ENCODE measurements at regions not wholly inside any gene's neighbourhood (a gene's known extent, or its start where the extent isn't known, plus 50 kb on each side); places are given as distances from the start of the nearest gene placed in this dataset.

DNA sequence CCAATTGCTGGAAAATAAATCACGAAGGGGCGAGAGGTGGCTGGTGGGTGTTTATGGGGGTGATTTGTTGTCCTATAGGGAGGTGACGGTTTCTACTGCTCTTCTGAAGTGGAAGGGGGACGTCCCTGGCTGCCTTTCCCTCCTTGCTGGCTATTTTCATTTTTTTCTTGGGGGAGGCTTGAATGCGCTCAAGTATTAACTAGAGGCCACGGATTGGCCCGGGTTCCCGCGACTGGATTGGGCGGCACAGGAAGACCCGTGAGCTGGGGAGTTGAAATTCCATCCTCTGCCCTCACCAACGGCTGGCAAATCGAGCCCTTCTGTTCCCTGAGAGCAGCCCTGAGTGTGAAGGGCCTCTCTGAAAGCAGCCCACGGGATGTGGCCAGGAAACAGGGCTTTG is 176.5 kb upstream of the SPRED2 start:
- Histone ChIP-seq H3K9me3 (ENCODE audit: control insufficient read depth, insufficient read depth, low read depth, low read length) (no peaks in the 10 kb centered on the region), H3K4me1 (ENCODE audit: control insufficient read depth, insufficient read depth, low read length) (0 out of 2 replicates have a peak, but pooled peaks cover 2% of the 10 kb centered on the region), H3K36me3 (ENCODE audit: control insufficient read depth in 2 of 2, insufficient read depth in 1 of 2, low read length in 2 of 2) (no peaks in the 10 kb centered on the region), H3K4me3 (ENCODE audit: low read depth, low read length) (no peak overlapping the region), H3K27ac (ENCODE audit: extremely low read depth, low read depth, low read length) (no peak overlapping the region)
- TF ChIP-seq GLIS2 (tag by site-specific recombination; IDR thresholded peaks at IDR 0.05) = no peak
- no peak for TF ChIP-seq ZNF629 (tag by site-specific recombination; IDR thresholded peaks at IDR 0.05)
- no peak for TF ChIP-seq ZNF776 (tag by site-specific recombination; IDR thresholded peaks at IDR 0.05; ENCODE audit: borderline replicate concordance)
- TF ChIP-seq, protein P1, sequence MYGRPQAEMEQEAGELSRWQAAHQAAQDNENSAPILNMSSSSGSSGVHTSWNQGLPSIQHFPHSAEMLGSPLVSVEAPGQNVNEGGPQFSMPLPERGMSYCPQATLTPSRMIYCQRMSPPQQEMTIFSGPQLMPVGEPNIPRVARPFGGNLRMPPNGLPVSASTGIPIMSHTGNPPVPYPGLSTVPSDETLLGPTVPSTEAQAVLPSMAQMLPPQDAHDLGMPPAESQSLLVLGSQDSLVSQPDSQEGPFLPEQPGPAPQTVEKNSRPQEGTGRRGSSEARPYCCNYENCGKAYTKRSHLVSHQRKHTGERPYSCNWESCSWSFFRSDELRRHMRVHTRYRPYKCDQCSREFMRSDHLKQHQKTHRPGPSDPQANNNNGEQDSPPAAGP (tag by site-specific recombination; IDR thresholded peaks at IDR 0.05) = no peak
- no peak for TF ChIP-seq ZNF266 (tag by site-specific recombination; IDR thresholded peaks at IDR 0.05; ENCODE audit: low read depth)
- no peak for TF ChIP-seq HOXC10 (CRISPR knock-in tag; IDR thresholded peaks at IDR 0.05)
- TF ChIP-seq BCL6B (tag by site-specific recombination; IDR thresholded peaks at IDR 0.05) = no peak
- TF ChIP-seq, protein P2, sequence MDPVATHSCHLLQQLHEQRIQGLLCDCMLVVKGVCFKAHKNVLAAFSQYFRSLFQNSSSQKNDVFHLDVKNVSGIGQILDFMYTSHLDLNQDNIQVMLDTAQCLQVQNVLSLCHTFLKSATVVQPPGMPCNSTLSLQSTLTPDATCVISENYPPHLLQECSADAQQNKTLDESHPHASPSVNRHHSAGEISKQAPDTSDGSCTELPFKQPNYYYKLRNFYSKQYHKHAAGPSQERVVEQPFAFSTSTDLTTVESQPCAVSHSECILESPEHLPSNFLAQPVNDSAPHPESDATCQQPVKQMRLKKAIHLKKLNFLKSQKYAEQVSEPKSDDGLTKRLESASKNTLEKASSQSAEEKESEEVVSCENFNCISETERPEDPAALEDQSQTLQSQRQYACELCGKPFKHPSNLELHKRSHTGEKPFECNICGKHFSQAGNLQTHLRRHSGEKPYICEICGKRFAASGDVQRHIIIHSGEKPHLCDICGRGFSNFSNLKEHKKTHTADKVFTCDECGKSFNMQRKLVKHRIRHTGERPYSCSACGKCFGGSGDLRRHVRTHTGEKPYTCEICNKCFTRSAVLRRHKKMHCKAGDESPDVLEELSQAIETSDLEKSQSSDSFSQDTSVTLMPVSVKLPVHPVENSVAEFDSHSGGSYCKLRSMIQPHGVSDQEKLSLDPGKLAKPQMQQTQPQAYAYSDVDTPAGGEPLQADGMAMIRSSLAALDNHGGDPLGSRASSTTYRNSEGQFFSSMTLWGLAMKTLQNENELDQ (tag by site-specific recombination; IDR thresholded peaks at IDR 0.05; ENCODE audit: low read depth) = no peak
- TF ChIP-seq ZNF423 (tag by site-specific recombination; IDR thresholded peaks at IDR 0.05) = no peak
- ChIA-PET POLR2A (no interaction called here), CTCF (no interaction called here)

DNA sequence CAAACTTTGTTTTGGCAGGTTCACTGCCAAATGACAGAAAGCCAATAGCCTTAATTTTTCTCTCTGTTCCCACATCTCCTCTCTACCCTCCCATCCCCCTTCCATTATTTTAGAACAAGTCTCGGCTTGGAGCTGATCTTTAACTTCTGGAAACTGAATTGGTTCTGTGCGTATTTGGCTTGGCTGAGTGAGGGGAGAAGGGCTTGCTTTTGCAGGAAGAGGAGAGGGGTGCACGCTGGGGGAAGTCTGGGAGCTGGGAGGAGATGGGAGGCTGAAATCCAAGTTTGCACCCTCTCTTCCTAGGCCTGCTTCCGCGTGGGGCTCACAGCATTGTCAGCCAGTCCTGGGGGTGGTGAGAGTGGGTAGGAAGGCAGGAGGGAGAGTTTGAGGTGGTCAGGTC is 176.1 kb upstream of the SPRED2 start:
- Histone ChIP-seq H3K4me1 (ENCODE audit: control insufficient read depth, insufficient read depth, low read length) (0 out of 2 replicates have a peak, but pooled peaks cover 2% of the 10 kb centered on the region), H3K27ac (ENCODE audit: extremely low read depth, low read depth, low read length) (no peak overlapping the region), H3K9me3 (ENCODE audit: control insufficient read depth, insufficient read depth, low read depth, low read length) (no peaks in the 10 kb centered on the region), H3K4me3 (ENCODE audit: low read depth, low read length) (no peak overlapping the region), H3K36me3 (ENCODE audit: control insufficient read depth in 2 of 2, insufficient read depth in 1 of 2, low read length in 2 of 2) (no peaks in the 10 kb centered on the region)
- 0 out of 2 replicates have a peak, but pooled peaks have one; percentile 13 for TF ChIP-seq ZFHX2 (tag by site-specific recombination; conservative IDR thresholded peaks at IDR 0.05)
- no peak for TF ChIP-seq ZNF514 (tag by site-specific recombination; IDR thresholded peaks at IDR 0.05)
- TF ChIP-seq ZNF24 (tag by site-specific recombination; IDR thresholded peaks at IDR 0.05) = no peak
- TF ChIP-seq ZNF654 (tag by site-specific recombination; IDR thresholded peaks at IDR 0.05; ENCODE audit: low read depth) = no peak
- TF ChIP-seq GFI1B (tag by site-specific recombination; IDR thresholded peaks at IDR 0.05) = no peak
- TF ChIP-seq ZNF658 (tag by site-specific recombination; IDR thresholded peaks at IDR 0.05) = no peak
- TF ChIP-seq, protein P3, sequence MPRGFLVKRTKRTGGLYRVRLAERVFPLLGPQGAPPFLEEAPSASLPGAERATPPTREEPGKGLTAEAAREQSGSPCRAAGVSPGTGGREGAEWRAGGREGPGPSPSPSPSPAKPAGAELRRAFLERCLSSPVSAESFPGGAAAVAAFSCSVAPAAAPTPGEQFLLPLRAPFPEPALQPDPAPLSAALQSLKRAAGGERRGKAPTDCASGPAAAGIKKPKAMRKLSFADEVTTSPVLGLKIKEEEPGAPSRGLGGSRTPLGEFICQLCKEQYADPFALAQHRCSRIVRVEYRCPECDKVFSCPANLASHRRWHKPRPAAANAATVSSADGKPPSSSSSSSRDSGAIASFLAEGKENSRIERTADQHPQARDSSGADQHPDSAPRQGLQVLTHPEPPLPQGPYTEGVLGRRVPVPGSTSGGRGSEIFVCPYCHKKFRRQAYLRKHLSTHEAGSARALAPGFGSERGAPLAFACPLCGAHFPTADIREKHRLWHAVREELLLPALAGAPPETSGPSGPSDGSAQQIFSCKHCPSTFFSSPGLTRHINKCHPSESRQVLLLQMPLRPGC (tag by site-specific recombination; IDR thresholded peaks at IDR 0.05) = no peak
- TF ChIP-seq ZNF211 (tag by site-specific recombination; IDR thresholded peaks at IDR 0.05; ENCODE audit: low read depth) = no peak
- POLR2A ChIA-PET = no interaction called here
- CTCF ChIA-PET = interaction anchor here (0.6 kb wide), 1 partner anchor 48 kb away, joined by 3 read pairs; no protein-coding TSS in a partner anchor
